GM11168 (cell line): ENCODE measurements at regions not wholly inside any gene's neighbourhood (a gene's known extent, or its start where the extent isn't known, plus 50 kb on each side); places are given as distances from the start of the nearest gene placed in this dataset.
"Not testable (repeated sequence)": the region's sequence is repeated elsewhere in the genome, so short reads cannot be mapped to it uniquely, and the experiment has no call there.

Experiments
- in situ Hi-C: fragments of 300-500 bp; cut with MboI; formaldehyde crosslinking; loops from one replicate; pipeline ENCODE4 v1.12.0; 2022; ENCODE audit warnings: low sequenced_read_pairs; ENCODE audit not compliant: unreplicated experiment

DNA sequence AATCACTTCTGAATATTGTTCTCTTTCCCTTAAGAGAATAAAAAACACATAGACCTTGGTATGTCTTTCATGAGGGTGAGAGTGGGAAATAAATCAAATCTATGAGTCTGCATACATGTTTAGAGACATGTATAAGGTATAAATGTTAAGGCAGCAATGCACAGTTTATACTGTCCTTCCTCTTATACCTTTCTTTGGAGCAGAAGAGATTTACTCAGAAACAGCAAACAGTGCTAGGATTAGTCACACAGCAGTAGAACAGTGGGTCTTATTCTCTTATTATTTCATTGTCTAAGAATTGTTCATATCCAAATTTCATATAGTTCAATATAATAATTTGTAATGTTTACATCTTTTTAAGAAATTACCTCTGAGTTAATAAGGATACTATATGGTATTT is 126.7 kb upstream of the TMEM196 start:
- in situ Hi-C loops = no loop called here

DNA sequence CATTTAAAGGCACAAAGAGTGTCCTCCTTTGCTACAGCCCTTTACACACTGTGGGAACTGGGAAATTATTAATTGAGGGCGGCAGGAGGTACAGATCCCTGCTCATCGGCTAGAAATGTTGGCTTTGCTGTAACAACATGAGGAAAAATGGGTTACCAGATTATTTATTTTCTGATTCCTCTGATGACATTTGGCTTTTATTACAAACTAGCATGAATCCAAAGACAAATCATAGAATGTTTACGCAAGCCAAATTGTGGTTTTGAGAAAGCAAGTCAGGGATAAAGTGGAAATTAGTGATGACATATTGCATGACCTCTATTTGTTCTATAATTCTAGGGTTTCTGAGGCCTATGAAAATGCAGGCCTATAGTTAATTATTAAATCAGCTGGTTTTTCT is 126.1 kb upstream of the TMEM196 start:
- in situ Hi-C loops = no loop called here

DNA sequence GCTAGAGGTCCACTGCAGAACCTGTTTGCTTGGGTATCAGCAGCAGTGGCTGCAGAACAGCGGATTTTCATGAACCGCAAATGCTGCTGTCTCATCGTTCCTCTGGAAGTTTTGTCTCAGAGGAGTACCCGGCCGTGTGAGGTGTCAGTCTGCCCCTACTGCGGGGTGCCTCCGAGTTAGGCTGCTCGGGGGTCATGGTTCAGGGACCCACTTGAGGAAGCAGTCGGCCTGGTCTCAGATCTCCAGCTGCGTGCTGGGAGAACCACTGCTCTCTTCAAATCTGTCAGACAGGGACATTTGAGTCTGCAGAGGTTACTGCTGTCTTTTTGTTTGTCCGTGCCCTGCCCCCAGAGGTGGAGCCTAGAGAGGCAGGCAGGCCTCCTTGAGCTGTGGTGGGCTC is 109.5 kb upstream of the TMEM196 start:
- in situ Hi-C loops = not testable (repeated sequence)

DNA sequence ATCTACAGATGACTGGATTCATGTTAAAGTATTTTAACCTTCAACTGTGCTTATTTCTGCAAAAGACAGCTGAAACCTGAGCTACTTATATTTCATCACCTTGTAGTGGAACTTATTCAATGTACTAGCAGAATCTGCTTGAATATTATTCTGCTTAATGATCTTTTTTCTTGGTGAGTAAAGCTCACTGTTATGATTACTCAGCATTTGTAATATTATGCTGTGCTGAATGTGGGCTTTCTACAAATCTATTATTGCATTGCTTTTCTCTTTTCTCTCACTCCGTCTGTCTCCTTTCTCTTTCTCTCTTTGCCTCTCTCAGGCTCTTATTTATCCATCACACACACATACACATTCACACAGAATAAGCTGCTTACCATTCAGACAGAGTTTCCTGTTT is 98.7 kb upstream of the TMEM196 start:
- in situ Hi-C loops = no loop called here

DNA sequence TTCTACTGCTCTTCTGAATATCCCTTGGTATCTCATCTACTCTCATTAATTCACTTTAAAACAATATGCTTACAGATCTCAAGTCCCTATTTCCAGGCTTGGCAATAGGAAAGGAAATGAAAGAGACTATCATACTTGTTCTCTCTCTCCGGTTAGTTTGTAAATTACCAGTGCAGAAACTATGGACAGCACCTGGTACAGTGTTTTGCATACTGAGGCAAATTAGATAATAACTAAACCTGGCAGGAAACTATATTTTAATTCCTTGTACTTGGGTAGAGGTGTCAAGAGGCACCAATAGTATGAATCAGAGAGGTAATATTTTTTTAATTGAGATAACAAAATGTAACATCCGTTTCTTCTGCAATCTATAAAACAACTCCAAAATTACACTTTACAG is 97.7 kb upstream of the TMEM196 start:
- in situ Hi-C loops = no loop called here

DNA sequence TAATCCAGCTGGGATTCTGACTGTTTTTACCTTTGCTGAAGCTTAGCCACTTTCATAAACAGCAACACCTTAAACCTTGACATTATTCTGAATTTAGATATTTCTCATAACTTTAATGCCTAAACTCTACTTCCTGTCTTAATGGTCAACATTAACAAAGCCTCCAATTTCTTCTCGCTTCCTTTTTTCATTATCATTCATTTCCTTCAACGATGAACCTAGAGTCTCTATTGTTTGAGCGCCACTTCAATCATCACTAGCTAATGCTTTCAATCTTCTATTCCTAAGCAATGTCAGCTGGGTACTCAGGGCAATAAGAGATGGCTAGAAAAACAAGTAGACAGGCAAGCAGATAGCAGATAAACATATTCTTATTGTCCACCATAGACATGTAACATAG is 96.6 kb upstream of the TMEM196 start:
- in situ Hi-C loops = no loop called here

DNA sequence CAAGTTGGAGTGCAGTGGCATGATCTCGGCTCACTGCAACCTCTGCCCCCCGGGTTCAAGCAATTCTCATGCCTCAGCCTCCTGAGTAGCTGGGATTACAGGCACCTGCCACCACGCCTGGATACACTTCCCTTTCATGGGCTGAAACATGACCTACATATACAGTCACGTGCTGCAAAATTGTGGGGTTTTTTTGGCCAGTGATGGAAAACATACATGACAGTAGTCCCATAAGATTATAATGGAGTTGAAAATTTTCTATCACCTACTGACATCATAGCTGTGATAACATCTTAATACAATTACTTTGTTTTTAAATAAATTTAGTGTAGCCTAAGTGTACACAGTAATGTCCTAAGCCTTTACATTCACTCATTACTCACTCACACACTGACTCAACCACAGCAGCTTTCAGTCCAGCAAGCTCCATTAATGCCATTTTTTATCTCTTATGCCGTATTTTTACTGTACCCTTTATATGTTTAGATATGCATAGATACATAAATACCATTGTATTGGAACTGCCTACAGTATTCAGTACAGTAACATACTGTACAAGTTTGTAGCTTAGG is 79.9 kb upstream of the TMEM196 start:
- in situ Hi-C loops = no loop called here

DNA sequence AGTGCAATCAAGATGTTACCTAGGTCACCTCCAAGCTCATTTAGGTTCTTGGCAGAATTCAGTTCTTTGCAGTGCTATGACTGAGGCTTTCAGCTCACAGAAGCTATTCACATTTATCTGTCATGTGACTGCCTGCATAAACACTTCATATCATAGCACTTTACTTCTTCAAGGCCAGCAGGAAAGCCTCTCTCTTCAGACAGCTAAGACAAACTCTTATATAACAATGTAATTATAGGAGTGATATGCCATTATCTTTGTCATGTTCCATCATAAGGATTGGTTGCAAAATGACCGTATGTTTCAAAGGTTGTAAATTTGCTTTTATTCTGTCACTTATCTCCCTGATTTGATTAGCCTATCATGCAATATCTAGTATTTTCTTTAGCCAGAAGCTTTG is 78.8 kb upstream of the TMEM196 start:
- in situ Hi-C loops = no loop called here

DNA sequence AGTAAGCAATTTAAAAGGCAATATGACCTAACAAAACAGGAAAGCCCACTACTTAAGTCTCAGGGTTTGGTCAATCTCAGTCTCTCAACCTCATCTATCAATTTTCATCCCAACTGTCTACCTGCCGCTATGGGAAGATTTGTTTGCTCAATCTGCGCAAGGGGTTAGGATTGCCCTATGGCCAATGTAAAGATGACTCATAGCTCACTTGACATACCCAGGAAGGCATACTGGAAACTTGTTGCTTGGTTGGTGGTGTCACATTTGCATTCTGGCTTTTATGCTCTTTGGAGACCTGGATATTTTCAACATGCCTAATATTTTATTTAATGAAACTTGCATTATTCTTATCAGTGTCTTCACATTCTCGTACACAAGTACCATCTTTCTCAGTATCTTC is 78.1 kb upstream of the TMEM196 start:
- in situ Hi-C loops = no loop called here

DNA sequence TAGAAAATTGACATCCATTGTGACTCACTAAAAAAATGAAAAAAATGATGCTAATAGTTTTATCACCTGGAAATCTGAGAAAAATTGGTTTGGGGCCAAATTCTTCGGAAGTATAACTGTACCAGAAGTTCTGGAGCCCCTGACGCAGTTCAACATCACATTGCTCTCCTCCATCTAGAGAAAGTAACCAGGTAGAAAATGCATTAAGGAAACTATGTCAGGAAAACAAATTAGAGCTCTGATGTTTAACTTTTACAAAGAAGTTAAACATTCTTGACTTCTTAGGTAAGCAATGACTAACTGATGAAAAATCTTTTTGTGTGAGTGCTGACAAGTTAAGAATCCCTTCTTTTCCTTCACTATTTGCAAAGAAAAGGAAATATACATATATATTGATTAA is 61.1 kb upstream of the TMEM196 start:
- in situ Hi-C loops = no loop called here

DNA sequence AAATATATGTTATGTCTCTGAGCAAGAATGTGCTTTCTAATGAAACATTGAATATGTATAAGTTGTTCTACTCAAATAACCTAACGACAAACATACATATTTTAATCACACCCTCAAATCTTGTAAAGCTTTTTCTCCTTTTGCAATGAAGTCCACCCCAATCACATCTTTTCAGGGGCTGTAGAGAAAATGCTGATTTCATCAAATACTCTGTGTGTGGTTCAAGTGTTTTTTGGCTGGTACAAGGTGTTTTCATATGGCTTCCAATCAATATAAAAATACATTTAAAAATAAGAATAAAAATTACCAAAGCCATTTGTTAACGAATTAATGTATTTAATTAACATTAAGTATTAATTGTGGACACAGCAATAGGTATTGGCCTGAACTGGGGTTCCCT is 57.2 kb upstream of the TMEM196 start:
- in situ Hi-C loops = no loop called here
